ENCODE measurements at regions not wholly inside any gene's neighbourhood (a gene's known extent, or its start where the extent isn't known, plus 50 kb on each side); places are given as distances from the start of the nearest gene placed in this dataset.

DNA sequence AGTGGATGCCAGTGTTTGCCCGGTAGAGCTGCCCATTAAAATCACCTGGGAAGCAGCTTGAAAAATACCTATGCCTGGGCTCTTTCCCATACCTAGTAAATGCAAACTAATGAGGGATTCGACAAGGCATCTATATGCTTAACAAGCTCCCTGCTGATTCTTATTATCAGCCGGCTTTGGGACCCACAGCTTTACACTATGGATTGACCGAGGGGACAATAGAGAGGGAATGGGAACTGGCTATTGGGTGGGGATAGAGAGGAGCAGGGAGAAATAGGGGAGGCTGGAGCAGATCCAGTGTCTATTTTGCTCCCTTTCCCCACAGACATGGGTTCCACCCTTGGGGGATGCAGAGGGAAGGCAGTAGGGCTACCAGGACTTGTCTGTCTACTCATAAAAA lies 103.1 kb upstream of the TEX13D start:
- Histone ChIP-seq H3K4me3 (no peak overlapping the region), H3K27ac (no peak overlapping the region), H3K9ac (ENCODE audit: low read depth in 2 of 2, low read length in 2 of 2) (no peak overlapping the region), H3K9me3 (no peaks in the 10 kb centered on the region), H3K27me3 (no peaks in the 10 kb centered on the region), H3K4me1 (no peaks in the 10 kb centered on the region), H3K36me3 (no peaks in the 10 kb centered on the region)
- intact Hi-C loops (cut with DNase I): no loop called here
- DNase-seq: no peak
- TF ChIP-seq, protein P1, sequence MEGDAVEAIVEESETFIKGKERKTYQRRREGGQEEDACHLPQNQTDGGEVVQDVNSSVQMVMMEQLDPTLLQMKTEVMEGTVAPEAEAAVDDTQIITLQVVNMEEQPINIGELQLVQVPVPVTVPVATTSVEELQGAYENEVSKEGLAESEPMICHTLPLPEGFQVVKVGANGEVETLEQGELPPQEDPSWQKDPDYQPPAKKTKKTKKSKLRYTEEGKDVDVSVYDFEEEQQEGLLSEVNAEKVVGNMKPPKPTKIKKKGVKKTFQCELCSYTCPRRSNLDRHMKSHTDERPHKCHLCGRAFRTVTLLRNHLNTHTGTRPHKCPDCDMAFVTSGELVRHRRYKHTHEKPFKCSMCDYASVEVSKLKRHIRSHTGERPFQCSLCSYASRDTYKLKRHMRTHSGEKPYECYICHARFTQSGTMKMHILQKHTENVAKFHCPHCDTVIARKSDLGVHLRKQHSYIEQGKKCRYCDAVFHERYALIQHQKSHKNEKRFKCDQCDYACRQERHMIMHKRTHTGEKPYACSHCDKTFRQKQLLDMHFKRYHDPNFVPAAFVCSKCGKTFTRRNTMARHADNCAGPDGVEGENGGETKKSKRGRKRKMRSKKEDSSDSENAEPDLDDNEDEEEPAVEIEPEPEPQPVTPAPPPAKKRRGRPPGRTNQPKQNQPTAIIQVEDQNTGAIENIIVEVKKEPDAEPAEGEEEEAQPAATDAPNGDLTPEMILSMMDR (IDR thresholded peaks at IDR 0.05): no peak

DNA sequence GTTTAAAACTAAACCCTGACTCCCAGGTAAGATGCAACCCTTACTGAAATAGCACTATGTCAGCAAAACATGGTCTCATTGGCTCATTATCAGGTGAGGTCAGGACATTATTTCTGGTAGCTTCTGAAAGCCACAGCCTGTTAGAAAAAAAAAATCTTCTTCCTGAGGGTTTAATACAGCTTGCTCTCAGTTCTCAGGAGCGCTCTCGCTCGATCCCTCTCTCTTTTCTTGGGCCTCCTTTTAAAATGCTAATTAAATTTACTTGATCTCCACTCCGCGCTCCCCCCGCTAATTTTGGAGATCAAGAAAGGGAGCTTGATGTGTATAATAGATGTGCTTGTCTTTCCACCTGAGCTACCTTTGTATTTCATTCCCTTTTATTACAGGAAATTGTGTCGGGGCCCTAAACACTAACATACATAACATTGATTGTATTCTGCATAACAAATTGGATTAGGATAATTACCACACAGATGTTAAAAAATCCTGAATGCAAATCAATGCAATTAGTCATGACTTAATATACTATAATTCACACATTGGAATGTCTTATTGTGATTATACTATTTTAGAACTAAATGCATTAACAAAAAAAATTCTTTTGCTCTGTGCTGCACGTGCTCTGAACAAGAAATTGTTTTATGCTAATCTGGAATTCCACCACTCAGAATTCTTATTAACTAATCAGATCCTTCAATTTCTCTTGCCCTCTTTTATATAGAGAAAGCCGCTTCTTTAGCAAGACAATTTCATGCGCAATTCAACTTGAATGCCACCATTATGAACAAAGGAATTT lies 101.6 kb upstream of the TEX13D start:
- Histone ChIP-seq H3K27ac (no peak overlapping the region), H3K27me3 (no peaks in the 10 kb centered on the region), H3K9ac (ENCODE audit: low read depth in 2 of 2, low read length in 2 of 2) (no peak overlapping the region), H3K36me3 (no peaks in the 10 kb centered on the region), H3K9me3 (no peaks in the 10 kb centered on the region), H3K4me3 (no peak overlapping the region), H3K4me1 (no peaks in the 10 kb centered on the region)
- intact Hi-C loops (cut with DNase I): no loop called here
- TF ChIP-seq, protein P1 (IDR thresholded peaks at IDR 0.05): no peak
- no peak for DNase-seq

DNA sequence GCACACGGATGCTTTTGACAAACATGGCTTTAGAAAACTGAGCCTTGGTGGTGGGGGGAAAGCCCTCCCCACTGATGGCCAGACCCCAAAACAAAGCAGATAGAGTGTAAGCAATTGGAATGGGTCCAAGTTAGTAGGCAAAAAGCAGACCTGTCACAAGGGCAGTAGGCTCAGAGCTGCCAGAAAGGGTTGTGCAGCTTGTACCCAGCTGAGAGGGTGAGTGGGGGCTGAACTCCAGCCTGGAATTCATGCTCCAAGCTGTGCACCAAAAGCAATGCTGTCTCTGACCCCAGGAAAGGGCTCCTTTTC lies 101.1 kb upstream of the TEX13D start:
- TF ChIP-seq, protein P1 (IDR thresholded peaks at IDR 0.05): no peak
- Histone ChIP-seq H3K4me3 (no peak overlapping the region), H3K36me3 (no peaks in the 10 kb centered on the region), H3K4me1 (no peaks in the 10 kb centered on the region), H3K27ac (no peak overlapping the region), H3K9ac (ENCODE audit: low read depth in 2 of 2, low read length in 2 of 2) (no peak overlapping the region), H3K9me3 (no peaks in the 10 kb centered on the region), H3K27me3 (no peaks in the 10 kb centered on the region)
- intact Hi-C loops (cut with DNase I): no loop called here
- no peak for DNase-seq

DNA sequence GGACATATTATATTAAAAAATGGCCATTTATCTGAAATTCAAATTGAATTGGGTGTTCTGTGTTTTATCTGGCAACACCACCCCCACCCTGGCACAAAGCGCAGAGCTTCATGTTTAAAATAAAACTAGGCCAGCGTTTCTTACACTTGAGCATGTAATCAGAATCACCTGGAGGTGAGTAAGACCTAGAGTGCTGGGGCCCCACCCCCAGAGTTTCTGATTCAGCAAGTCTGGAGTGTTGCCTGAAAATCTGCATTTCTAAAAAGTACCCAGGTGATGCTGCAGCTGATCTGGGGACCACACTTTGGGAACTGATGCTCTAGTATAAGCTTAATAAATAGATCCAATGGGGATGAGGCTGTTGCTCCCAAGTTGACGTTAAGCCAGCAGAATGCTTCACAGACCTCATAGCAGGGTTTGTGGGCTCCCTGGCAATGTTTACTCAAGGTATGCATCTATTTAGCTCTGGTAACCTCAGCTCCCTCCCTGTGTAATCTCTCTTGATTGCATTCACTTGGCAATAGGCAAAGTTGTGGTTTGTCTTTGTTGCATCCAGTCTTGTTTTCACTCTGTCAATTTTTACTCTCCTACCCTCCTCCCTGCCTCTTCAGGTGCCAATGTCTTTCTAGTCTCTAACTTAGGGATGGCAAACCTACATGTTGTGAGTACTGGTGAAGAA lies 99.8 kb upstream of the TEX13D start:
- no peak for DNase-seq
- intact Hi-C loops (cut with DNase I): no loop called here
- Histone ChIP-seq H3K9ac (ENCODE audit: low read depth in 2 of 2, low read length in 2 of 2) (no peak overlapping the region), H3K36me3 (no peaks in the 10 kb centered on the region), H3K4me1 (no peaks in the 10 kb centered on the region), H3K27me3 (no peaks in the 10 kb centered on the region), H3K27ac (no peak overlapping the region), H3K9me3 (no peaks in the 10 kb centered on the region), H3K4me3 (no peak overlapping the region)
- TF ChIP-seq, protein P1 (IDR thresholded peaks at IDR 0.05): no peak

DNA sequence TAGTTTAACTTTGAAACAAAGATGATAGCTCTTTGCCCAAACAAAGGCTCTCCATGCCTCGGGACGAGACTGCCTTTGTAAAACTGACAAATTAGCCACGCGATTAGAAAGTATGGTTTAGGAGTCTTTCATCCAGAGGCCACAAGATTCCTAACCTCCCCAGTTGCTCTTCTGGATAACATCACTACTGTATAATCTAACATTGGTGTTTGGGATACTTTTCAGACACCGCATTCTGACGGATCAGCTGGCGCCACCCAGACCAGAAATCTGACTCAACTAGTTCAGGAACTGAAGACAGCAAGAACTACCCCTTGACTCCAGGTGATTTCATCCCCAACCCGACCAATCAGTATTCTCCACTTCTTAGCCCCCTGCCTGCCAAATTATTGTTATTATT lies 98.1 kb upstream of the TEX13D start:
- TF ChIP-seq, protein P1 (IDR thresholded peaks at IDR 0.05): no peak
- Histone ChIP-seq H3K36me3 (no peaks in the 10 kb centered on the region), H3K27me3 (no peaks in the 10 kb centered on the region), H3K4me3 (no peak overlapping the region), H3K9me3 (no peaks in the 10 kb centered on the region), H3K9ac (ENCODE audit: low read depth in 2 of 2, low read length in 2 of 2) (no peak overlapping the region), H3K27ac (no peak overlapping the region), H3K4me1 (no peaks in the 10 kb centered on the region)
- intact Hi-C loops (cut with DNase I): no loop called here
- no peak for DNase-seq

Measured in colonic mucosa (tissue), 4 donors.